GM23248 (cell line): ENCODE measurements at regions not wholly inside any gene's neighbourhood (a gene's known extent, or its start where the extent isn't known, plus 50 kb on each side); places are given as distances from the start of the nearest gene placed in this dataset.
"Not testable (repeated sequence)": the region's sequence is repeated elsewhere in the genome, so short reads cannot be mapped to it uniquely, and the experiment has no call there.

Experiments
- DNase-seq: peaks from one replicate; pipeline ENCODE4 v3.0.0-alpha.2; 2015
- H2AFZ ChIP-seq: fragments of 200-600 bp; sonication (generic); 2 replicates; pipeline ENCODE4 v1.6.1; 2016; ENCODE audit warnings: antibody characterized with exemption
- H3F3A ChIP-seq: fragments of 200-600 bp; sonication (generic); 2 replicates; pipeline ENCODE4 v1.6.1; 2016; ENCODE audit warnings: mild to moderate bottlenecking, antibody characterized with exemption, mixed run types; ENCODE audit not compliant: insufficient read depth
- H3K27ac ChIP-seq: fragments of 200-600 bp; sonication (generic); 2 replicates; pipeline ENCODE4 v1.5.1; 2016; ENCODE audit warnings: mild to moderate bottlenecking
- H3K27me3 ChIP-seq: fragments of 200-600 bp; sonication (generic); replicated peaks from 2 replicates; pipeline ENCODE4 v1.6.1; 2016; ENCODE audit warnings: mild to moderate bottlenecking; ENCODE audit not compliant: insufficient read depth
- H3K36me3 ChIP-seq: fragments of 200-600 bp; sonication (generic); 2 replicates; pipeline ENCODE4 v1.6.1; 2016; ENCODE audit warnings: low read depth, mild to moderate bottlenecking
- H3K4me1 ChIP-seq: fragments of 200-600 bp; sonication (generic); 2 replicates; pipeline ENCODE4 v1.6.1; 2016; ENCODE audit warnings: mild to moderate bottlenecking; ENCODE audit not compliant: insufficient read depth
- H3K4me2 ChIP-seq: fragments of 200-600 bp; sonication (generic); one replicate; pipeline ENCODE4 v1.6.1; 2016; ENCODE audit warnings: mild to moderate bottlenecking; ENCODE audit not compliant: unreplicated experiment
- H3K4me3 ChIP-seq: fragments of 200-600 bp; sonication (generic); 2 replicates; pipeline ENCODE4 v1.5.1; 2016; ENCODE audit warnings: mild to moderate bottlenecking
- H3K79me2 ChIP-seq: fragments of 200-600 bp; sonication (generic); 2 replicates; pipeline ENCODE4 v1.6.1; 2016; ENCODE audit warnings: mild to moderate bottlenecking; ENCODE audit not compliant: insufficient read depth
- H3K9ac ChIP-seq: fragments of 200-600 bp; sonication (generic); 2 replicates; pipeline ENCODE4 v1.6.1; 2016; ENCODE audit warnings: mild to moderate bottlenecking
- H3K9me2 ChIP-seq: fragments of 200-600 bp; sonication (generic); 2 replicates; pipeline ENCODE4 v1.6.1; 2016; ENCODE audit warnings: mixed run types, mild to moderate bottlenecking, moderate library complexity; ENCODE audit not compliant: insufficient read depth
- H3K9me3 ChIP-seq: fragments of 200-600 bp; sonication (generic); one replicate; pipeline ENCODE4 v1.6.1; 2017; ENCODE audit warnings: low read depth
- H4K20me1 ChIP-seq: fragments of 200-600 bp; sonication (generic); 2 replicates; pipeline ENCODE4 v1.6.0; 2016; ENCODE audit not compliant: insufficient read depth
- EZH2 ChIP-seq: fragments of 200-600 bp; sonication (generic); IDR thresholded peaks from 2 replicates; pipeline ENCODE4 v1.6.1; 2018; ENCODE audit warnings: antibody characterized with exemption, mild to moderate bottlenecking; ENCODE audit not compliant: insufficient read depth, poor library complexity, severe bottlenecking
- EZH2phosphoT487 ChIP-seq: fragments of 200-600 bp; sonication (generic); IDR thresholded peaks from 2 replicates; pipeline ENCODE4 v1.6.1; 2018; ENCODE audit warnings: antibody characterized with exemption, moderate library complexity, mild to moderate bottlenecking, low read depth; ENCODE audit not compliant: insufficient read depth
- WGBS, 2 experiments: methylation state at CpG; one replicate each; pipeline ENCODE4 v1.1.6; 2015 to 2017; ENCODE audit warnings: low lambda C conversion rate in 2 of 2, low coverage in 1 of 2; ENCODE audit errors: missing lambda C conversion rate in 2 of 2; 5-methylcytosine and 5-hydroxymethylcytosine counted together
- in situ Hi-C: fragments of 300-500 bp; cut with MboI; formaldehyde crosslinking; loops from 2 replicates; pipeline ENCODE4 v1.15.0; 2020

- TF ChIP-seq EZH2phosphoT487: no peak
- TF ChIP-seq EZH2: no peak
- Histone ChIP-seq H3K4me1 (no peaks in the 10 kb centered on the region), H2AFZ (no peak overlapping the region), H3K9me2 (no peaks in the 10 kb centered on the region), H3K27ac (no peak overlapping the region), H3K9ac (no peak overlapping the region), H3K9me3 (no peaks in the 10 kb centered on the region), H3K27me3 (no peaks in the 10 kb centered on the region), H3K79me2 (no peaks in the 10 kb centered on the region), H3K4me3 (no peak overlapping the region; the same call in 1 of the 2 replicates), H3F3A (no peaks in the 10 kb centered on the region), H3K4me2 (no peak overlapping the region), H4K20me1 (no peaks in the 10 kb centered on the region), H3K36me3 (no peaks in the 10 kb centered on the region)
- in situ Hi-C loops: no loop called here
- peak; percentile 46 for DNase-seq
- WGBS, 2 experiments: 5 to 6% methylated on average over 5 of the region's 5 CpGs
These were observed 161.7 kb downstream of the SMARCA1 start for GRCh38 chrX:129361576-129361975.

DNA sequence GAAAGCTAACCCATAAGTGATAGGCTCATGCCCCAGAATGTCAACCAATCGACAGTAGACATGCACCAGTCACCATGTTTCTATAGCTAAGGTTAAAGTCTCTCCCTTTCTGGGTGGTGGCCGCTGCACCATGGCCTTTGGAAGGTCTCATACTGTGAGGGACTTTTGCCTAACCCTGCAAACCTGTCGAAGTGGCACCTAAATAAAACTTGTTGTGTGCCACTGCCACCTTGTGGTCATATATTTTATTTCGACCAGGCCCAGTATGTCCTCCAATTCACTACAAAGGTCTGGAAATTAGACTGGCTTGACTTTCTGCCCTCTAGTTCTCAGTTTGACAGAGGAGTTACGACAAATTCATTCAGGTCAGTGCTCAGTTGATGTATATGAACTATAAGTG is 163.1 kb downstream of the SMARCA1 start:
- H3K4me3 ChIP-seq: no peak overlapping the region
- H3K27me3 ChIP-seq: no peaks in the 10 kb centered on the region
- WGBS, 2 experiments: 15 to 22% methylated on average over 5 of the region's 5 CpGs
- no peaks in the 10 kb centered on the region for H3K79me2 ChIP-seq
- in situ Hi-C loops: no loop called here
- no peak overlapping the region for H3K9ac ChIP-seq
- peak; percentile 36 for DNase-seq
- no peaks in the 10 kb centered on the region for H3K36me3 ChIP-seq
- no peaks in the 10 kb centered on the region for H3K9me2 ChIP-seq
- H4K20me1 ChIP-seq: no peaks in the 10 kb centered on the region
- H3K4me2 ChIP-seq: no peak overlapping the region
- H3F3A ChIP-seq: no peaks in the 10 kb centered on the region
- H3K27ac ChIP-seq: no peak overlapping the region
- no peak overlapping the region for H2AFZ ChIP-seq
- H3K4me1 ChIP-seq: no peaks in the 10 kb centered on the region
- TF ChIP-seq EZH2: no peak
- H3K9me3 ChIP-seq: no peaks in the 10 kb centered on the region

DNA sequence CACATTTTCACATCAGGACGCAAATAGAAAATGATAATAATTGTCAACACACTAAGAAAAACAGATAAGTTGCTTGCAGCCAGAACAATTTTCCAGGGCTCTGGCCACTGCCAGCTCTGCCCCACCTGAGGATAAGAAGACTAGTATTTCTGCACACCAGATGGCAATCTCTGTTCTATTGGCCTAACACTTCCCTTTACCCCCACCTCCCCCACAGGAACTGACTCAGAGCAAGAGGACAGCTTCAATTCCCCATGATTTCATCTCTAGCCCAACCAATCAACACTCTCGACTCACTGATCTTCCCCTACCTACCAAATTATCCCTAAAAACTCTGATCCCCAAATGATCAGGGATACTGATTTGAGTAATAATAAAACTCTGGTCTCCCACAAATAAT is 164.0 kb downstream of the SMARCA1 start:
- H3K79me2 ChIP-seq: no peaks in the 10 kb centered on the region
- no peak overlapping the region for H3K4me2 ChIP-seq
- H3K9ac ChIP-seq: no peak overlapping the region
- H2AFZ ChIP-seq: no peak overlapping the region
- H3K9me3 ChIP-seq: no peaks in the 10 kb centered on the region
- in situ Hi-C loops: no loop called here
- no peaks in the 10 kb centered on the region for H3F3A ChIP-seq
- no peak for TF ChIP-seq EZH2phosphoT487
- TF ChIP-seq EZH2: no peak
- peak; percentile 16 for DNase-seq
- H3K4me1 ChIP-seq: no peaks in the 10 kb centered on the region
- no peaks in the 10 kb centered on the region for H4K20me1 ChIP-seq
- no peaks in the 10 kb centered on the region for H3K36me3 ChIP-seq
- H3K27me3 ChIP-seq: no peaks in the 10 kb centered on the region
- WGBS, 2 experiments: 77 to 94% methylated on average over 2 of the region's 2 CpGs
- H3K9me2 ChIP-seq: no peaks in the 10 kb centered on the region
- H3K4me3 ChIP-seq: no peak overlapping the region
- no peak overlapping the region for H3K27ac ChIP-seq

DNA sequence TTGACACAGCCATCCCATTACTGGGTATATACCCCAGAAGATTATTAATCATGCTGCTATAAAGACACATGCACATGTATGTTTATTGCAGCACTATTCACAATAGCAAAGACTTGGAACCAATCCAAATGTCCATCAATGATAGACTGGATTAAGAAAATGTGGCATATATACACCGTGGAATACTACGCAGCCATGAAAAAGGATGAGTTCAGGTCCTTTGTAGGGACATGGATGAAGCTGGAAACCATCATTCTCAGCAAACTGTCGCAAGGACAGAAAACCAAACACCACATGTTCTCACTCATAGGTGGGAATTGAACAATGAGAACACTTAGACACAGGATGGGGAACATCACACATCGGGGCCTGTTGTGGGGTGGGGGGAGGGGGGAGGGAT is 165.9 kb downstream of the SMARCA1 start:
- H3K79me2 ChIP-seq, DNase-seq, H3K4me1 ChIP-seq, H3K4me3 ChIP-seq, H3K9me3 ChIP-seq, H3K36me3 ChIP-seq, in situ Hi-C loops, H3K4me2 ChIP-seq, H4K20me1 ChIP-seq, H3K9me2 ChIP-seq, H3K9ac ChIP-seq, H3K27me3 ChIP-seq, H2AFZ ChIP-seq, H3F3A ChIP-seq, H3K27ac ChIP-seq: not testable (repeated sequence)
- WGBS, 2 experiments: 65 to 100% methylated on average over 2 to 4 of the region's 4 CpGs

- TF ChIP-seq EZH2phosphoT487: no peak
- TF ChIP-seq EZH2: no peak
- H4K20me1 ChIP-seq: no peaks in the 10 kb centered on the region
- H3K9ac ChIP-seq: no peak overlapping the region
- no peaks in the 10 kb centered on the region for H3K27me3 ChIP-seq
- no peak overlapping the region for H3K4me2 ChIP-seq
- DNase-seq: no peak
- in situ Hi-C loops: no loop called here
- no peaks in the 10 kb centered on the region for H3F3A ChIP-seq
- no peak overlapping the region for H3K27ac ChIP-seq
- no peak overlapping the region for H2AFZ ChIP-seq
- H3K9me2 ChIP-seq: no peaks in the 10 kb centered on the region
- no peaks in the 10 kb centered on the region for H3K4me1 ChIP-seq
- H3K36me3 ChIP-seq: no peaks in the 10 kb centered on the region
- H3K4me3 ChIP-seq: no peak overlapping the region
- no peaks in the 10 kb centered on the region for H3K79me2 ChIP-seq
- 0 to 7% methylated on average over 2 of the region's 2 CpGs for WGBS, 2 experiments
- H3K9me3 ChIP-seq: no peaks in the 10 kb centered on the region
These were observed 176.0 kb downstream of the SMARCA1 start for GRCh38 chrX:129347291-129347690.
